HepG2 (cell line): ENCODE measurements at regions not wholly inside any gene's neighbourhood (a gene's known extent, or its start where the extent isn't known, plus 50 kb on each side); places are given as distances from the start of the nearest gene placed in this dataset.

ENCODE experiments used
- ARHGAP35 ChIP-seq: sonication (generic); formaldehyde crosslinking; IDR thresholded peaks from 2 replicates; pipeline ENCODE4 v1.9.0; 2022; ENCODE audit warnings: mild to moderate bottlenecking, inconsistent platforms, moderate library complexity, missing genetic modification reagents, borderline replicate concordance
- ATF7 ChIP-seq, 2 experiments: fragments of 450-650 bp in 1 of 2; sonication (generic) in 1 of 2; formaldehyde crosslinking in 1 of 2; IDR thresholded peaks; 2 replicates each; pipeline versions ENCODE4 v1.4.0 to v1.6.1; 2016 to 2020; ENCODE audit warnings: antibody characterized with exemption in 1 of 2, mild to moderate bottlenecking in 1 of 2, missing genetic modification reagents in 1 of 2
- BORCS8-MEF2B ChIP-seq: sonication (generic); formaldehyde crosslinking; IDR thresholded peaks from 2 replicates; pipeline ENCODE4 v1.8.0; 2022; ENCODE audit warnings: mild to moderate bottlenecking, missing genetic modification reagents
- CEBPB ChIP-seq: IDR thresholded peaks from 2 replicates; pipeline ENCODE4 v1.6.1; 2011; ENCODE audit warnings: low read depth, low read length, improper control_type of control experiment, borderline replicate concordance
- CTCF ChIP-seq: sonication (generic); formaldehyde crosslinking; IDR thresholded peaks from 2 replicates; pipeline ENCODE4 v1.5.0; 2020; ENCODE audit warnings: mild to moderate bottlenecking, missing genetic modification reagents, moderate library complexity
- ELF1 ChIP-seq: sonication (generic); formaldehyde crosslinking; IDR thresholded peaks from 2 replicates; pipeline ENCODE4 v1.4.0; 2020; ENCODE audit warnings: missing genetic modification reagents
- ELF4 ChIP-seq: sonication (generic); formaldehyde crosslinking; IDR thresholded peaks from 2 replicates; pipeline ENCODE4 v1.5.0; 2020; ENCODE audit warnings: missing genetic modification reagents, mild to moderate bottlenecking, moderate library complexity, borderline replicate concordance
- GLMP ChIP-seq: sonication (generic); formaldehyde crosslinking; IDR thresholded peaks from 2 replicates; pipeline ENCODE4 v1.9.0; 2021; ENCODE audit warnings: missing genetic modification reagents, mild to moderate bottlenecking, borderline replicate concordance
- NONO ChIP-seq, 2 experiments: fragments of 450-650 bp in 1 of 2; sonication (generic) in 1 of 2; formaldehyde crosslinking in 1 of 2; IDR thresholded peaks in 1 of 2; conservative IDR thresholded peaks in 1 of 2; 2 replicates each; pipeline versions ENCODE4 v1.6.1 to v1.8.0; 2017 to 2022; ENCODE audit warnings: mild to moderate bottlenecking in 1 of 2, missing genetic modification reagents in 1 of 2, moderate library complexity in 1 of 2
- SCMH1 ChIP-seq: sonication (generic); formaldehyde crosslinking; IDR thresholded peaks from 2 replicates; pipeline ENCODE4 v1.9.0; 2021; ENCODE audit warnings: missing genetic modification reagents, mild to moderate bottlenecking, borderline replicate concordance
- SKI ChIP-seq: fragments of 450-650 bp; IDR thresholded peaks from one replicate; pipeline ENCODE4 v1.6.1; 2018; ENCODE audit warnings: mild to moderate bottlenecking; ENCODE audit not compliant: partially characterized antibody
- SRSF9 ChIP-seq: fragments of 200-400 bp; formaldehyde crosslinking; IDR thresholded peaks from 2 replicates; pipeline ENCODE4 v1.6.1; 2018; ENCODE audit warnings: borderline replicate concordance, mild to moderate bottlenecking, low read depth, low read length; ENCODE audit not compliant: insufficient read depth, poor library complexity, severe bottlenecking
- TARDBP ChIP-seq: sonication (generic); formaldehyde crosslinking; IDR thresholded peaks from 2 replicates; pipeline ENCODE4 v1.8.0; 2022; ENCODE audit warnings: mild to moderate bottlenecking, missing genetic modification reagents
- ZFP41 ChIP-seq: sonication (generic); formaldehyde crosslinking; IDR thresholded peaks from 2 replicates; pipeline ENCODE4 v1.4.0; 2020; ENCODE audit warnings: mild to moderate bottlenecking, missing genetic modification reagents, borderline replicate concordance
- ZMYM2 ChIP-seq: sonication (generic); formaldehyde crosslinking; IDR thresholded peaks from 2 replicates; pipeline ENCODE4 v1.8.0; 2022; ENCODE audit warnings: mild to moderate bottlenecking, missing genetic modification reagents
- ZNF296 ChIP-seq: sonication (generic); formaldehyde crosslinking; conservative IDR thresholded peaks from 2 replicates; pipeline ENCODE4 v1.5.0; 2020; ENCODE audit warnings: mild to moderate bottlenecking, missing genetic modification reagents
- ZNF598 ChIP-seq: sonication (generic); formaldehyde crosslinking; IDR thresholded peaks from 2 replicates; pipeline ENCODE4 v1.5.1; 2020; ENCODE audit warnings: mild to moderate bottlenecking, missing genetic modification reagents, borderline replicate concordance
- ZNF672 ChIP-seq: sonication (generic); formaldehyde crosslinking; IDR thresholded peaks from 2 replicates; pipeline ENCODE4 v1.8.1; 2022; ENCODE audit warnings: missing genetic modification reagents
- ZNF776 ChIP-seq: sonication (generic); formaldehyde crosslinking; IDR thresholded peaks from 2 replicates; pipeline ENCODE4 v1.4.0; 2020; ENCODE audit warnings: mild to moderate bottlenecking, missing genetic modification reagents
- ZZZ3 ChIP-seq: sonication (generic); formaldehyde crosslinking; IDR thresholded peaks from 2 replicates; pipeline ENCODE4 v1.4.0; 2020; ENCODE audit warnings: missing genetic modification reagents, mild to moderate bottlenecking, borderline replicate concordance
- TF ChIP-seq, protein P1 (sequence below): sonication (generic); formaldehyde crosslinking; conservative IDR thresholded peaks from 2 replicates; pipeline ENCODE4 v1.4.0; 2020; ENCODE audit warnings: missing genetic modification reagents
- TF ChIP-seq, protein P2 (sequence below): sonication (generic); formaldehyde crosslinking; IDR thresholded peaks from 2 replicates; pipeline ENCODE4 v1.5.0; 2020; ENCODE audit warnings: missing genetic modification reagents
- TF ChIP-seq, protein P3 (sequence below): sonication (generic); formaldehyde crosslinking; conservative IDR thresholded peaks from 2 replicates; pipeline ENCODE4 v1.4.0; 2020; ENCODE audit warnings: missing genetic modification reagents

- TF ChIP-seq CEBPB: peak; percentile 28; the same call in 1 of the 2 replicates
- no peak for TF ChIP-seq ZNF598 (CRISPR knock-in tag)
- TF ChIP-seq ELF4 (CRISPR knock-in tag): no peak
- no peak for TF ChIP-seq ZNF296 (CRISPR knock-in tag)
- TF ChIP-seq ZZZ3: no peak
- no peak for TF ChIP-seq ZNF776 (CRISPR knock-in tag)
- TF ChIP-seq BORCS8-MEF2B (CRISPR knock-in tag): no peak
- 0 out of 2 replicates have a peak, but pooled peaks have one; percentile 13 for TF ChIP-seq CTCF
- TF ChIP-seq TARDBP (CRISPR knock-in tag): peak; percentile 57; the same call in 1 of the 2 replicates
- TF ChIP-seq SKI: peak; percentile 82
- TF ChIP-seq NONO (IDR thresholded peaks at IDR 0.05): no peak
- 0 out of 2 replicates have a peak, but pooled peaks have one; percentile 33 for TF ChIP-seq NONO (CRISPR knock-in tag; conservative IDR thresholded peaks at IDR 0.05)
- peak; percentile 32; the same call in 1 of the 2 replicates for TF ChIP-seq ELF1 (CRISPR knock-in tag)
- no peak for TF ChIP-seq SRSF9
- no peak for TF ChIP-seq ZFP41 (CRISPR knock-in tag)
- no peak for TF ChIP-seq ZNF672 (CRISPR knock-in tag)
- TF ChIP-seq ARHGAP35 (CRISPR knock-in tag): no peak
- TF ChIP-seq SCMH1: no peak
- TF ChIP-seq, protein P1, sequence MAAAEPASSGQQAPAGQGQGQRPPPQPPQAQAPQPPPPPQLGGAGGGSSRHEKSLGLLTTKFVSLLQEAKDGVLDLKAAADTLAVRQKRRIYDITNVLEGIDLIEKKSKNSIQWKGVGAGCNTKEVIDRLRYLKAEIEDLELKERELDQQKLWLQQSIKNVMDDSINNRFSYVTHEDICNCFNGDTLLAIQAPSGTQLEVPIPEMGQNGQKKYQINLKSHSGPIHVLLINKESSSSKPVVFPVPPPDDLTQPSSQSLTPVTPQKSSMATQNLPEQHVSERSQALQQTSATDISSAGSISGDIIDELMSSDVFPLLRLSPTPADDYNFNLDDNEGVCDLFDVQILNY (CRISPR knock-in tag): no peak
- TF ChIP-seq, protein P2, sequence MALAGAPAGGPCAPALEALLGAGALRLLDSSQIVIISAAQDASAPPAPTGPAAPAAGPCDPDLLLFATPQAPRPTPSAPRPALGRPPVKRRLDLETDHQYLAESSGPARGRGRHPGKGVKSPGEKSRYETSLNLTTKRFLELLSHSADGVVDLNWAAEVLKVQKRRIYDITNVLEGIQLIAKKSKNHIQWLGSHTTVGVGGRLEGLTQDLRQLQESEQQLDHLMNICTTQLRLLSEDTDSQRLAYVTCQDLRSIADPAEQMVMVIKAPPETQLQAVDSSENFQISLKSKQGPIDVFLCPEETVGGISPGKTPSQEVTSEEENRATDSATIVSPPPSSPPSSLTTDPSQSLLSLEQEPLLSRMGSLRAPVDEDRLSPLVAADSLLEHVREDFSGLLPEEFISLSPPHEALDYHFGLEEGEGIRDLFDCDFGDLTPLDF (CRISPR knock-in tag): no peak
- no peak for TF ChIP-seq GLMP (CRISPR knock-in tag)
- TF ChIP-seq, protein P3, sequence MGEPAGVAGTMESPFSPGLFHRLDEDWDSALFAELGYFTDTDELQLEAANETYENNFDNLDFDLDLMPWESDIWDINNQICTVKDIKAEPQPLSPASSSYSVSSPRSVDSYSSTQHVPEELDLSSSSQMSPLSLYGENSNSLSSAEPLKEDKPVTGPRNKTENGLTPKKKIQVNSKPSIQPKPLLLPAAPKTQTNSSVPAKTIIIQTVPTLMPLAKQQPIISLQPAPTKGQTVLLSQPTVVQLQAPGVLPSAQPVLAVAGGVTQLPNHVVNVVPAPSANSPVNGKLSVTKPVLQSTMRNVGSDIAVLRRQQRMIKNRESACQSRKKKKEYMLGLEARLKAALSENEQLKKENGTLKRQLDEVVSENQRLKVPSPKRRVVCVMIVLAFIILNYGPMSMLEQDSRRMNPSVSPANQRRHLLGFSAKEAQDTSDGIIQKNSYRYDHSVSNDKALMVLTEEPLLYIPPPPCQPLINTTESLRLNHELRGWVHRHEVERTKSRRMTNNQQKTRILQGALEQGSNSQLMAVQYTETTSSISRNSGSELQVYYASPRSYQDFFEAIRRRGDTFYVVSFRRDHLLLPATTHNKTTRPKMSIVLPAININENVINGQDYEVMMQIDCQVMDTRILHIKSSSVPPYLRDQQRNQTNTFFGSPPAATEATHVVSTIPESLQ: no peak
- TF ChIP-seq ATF7 (IDR thresholded peaks at IDR 0.05): no peak
- no peak for TF ChIP-seq ATF7 (CRISPR knock-in tag; IDR thresholded peaks at IDR 0.05)
- no peak for TF ChIP-seq ZMYM2 (CRISPR knock-in tag)
Observed at GRCh38 chr1:212228591-212229119, 56.6 kb upstream of the PPP2R5A start (continued).
